Neutrophil (primary cell): ENCODE measurements at regions not wholly inside any gene's neighbourhood (a gene's known extent, or its start where the extent isn't known, plus 50 kb on each side); places are given as distances from the start of the nearest gene placed in this dataset.

Experiments used
- H3K27ac ChIP-seq: fragments of 200-600 bp; sonication (generic); 2 replicates; pipeline ENCODE4 v1.5.1; 2016; ENCODE audit warnings: mild to moderate bottlenecking, moderate library complexity
- H3K27me3 ChIP-seq: fragments of 200-600 bp; sonication (generic); 2 replicates; pipeline ENCODE4 v1.6.0; 2016; ENCODE audit warnings: mild to moderate bottlenecking
- H3K36me3 ChIP-seq: fragments of 200-600 bp; sonication (generic); 2 replicates; pipeline ENCODE4 v1.5.1; 2017
- H3K4me1 ChIP-seq, 2 experiments: fragments of 200-600 bp in 1 of 2; sonication (generic) in 1 of 2; 1 replicate in 1 of 2; 2 replicates in 1 of 2; pipeline versions ENCODE4 v1.5.1 to v1.6.1; 2013 to 2016; ENCODE audit warnings: low read depth in 1 of 2, low read length in 1 of 2, mild to moderate bottlenecking in 1 of 2, moderate library complexity in 1 of 2; ENCODE audit not compliant: control insufficient read depth in 1 of 2, insufficient read depth in 1 of 2
- H3K4me3 ChIP-seq, 2 experiments: fragments of 200-600 bp in 1 of 2; sonication (generic) in 1 of 2; 1 replicate in 1 of 2; 2 replicates in 1 of 2; pipeline ENCODE4 v1.5.1; 2013 to 2016; ENCODE audit warnings: low read depth in 1 of 2, low read length in 1 of 2, mild to moderate bottlenecking in 1 of 2, moderate library complexity in 1 of 2
- H3K9me3 ChIP-seq: fragments of 200-600 bp; sonication (generic); 2 replicates; pipeline ENCODE4 v1.5.1; 2016
- TF ChIP-seq, protein P1 (sequence below): fragments of 200-600 bp; sonication (generic); IDR thresholded peaks from 2 replicates; pipeline ENCODE4 v1.5.1; 2016; ENCODE audit warnings: antibody characterized with exemption

- no peaks in the 10 kb centered on the region for H3K27me3 ChIP-seq
- peaks cover 65% of the 10 kb centered on the region for H3K36me3 ChIP-seq
- H3K27ac ChIP-seq = no peak overlapping the region
- H3K4me3 ChIP-seq = no peak overlapping the region
- no peaks in the 10 kb centered on the region for H3K4me1 ChIP-seq
- H3K9me3 ChIP-seq = no peaks in the 10 kb centered on the region
- TF ChIP-seq, protein P1, sequence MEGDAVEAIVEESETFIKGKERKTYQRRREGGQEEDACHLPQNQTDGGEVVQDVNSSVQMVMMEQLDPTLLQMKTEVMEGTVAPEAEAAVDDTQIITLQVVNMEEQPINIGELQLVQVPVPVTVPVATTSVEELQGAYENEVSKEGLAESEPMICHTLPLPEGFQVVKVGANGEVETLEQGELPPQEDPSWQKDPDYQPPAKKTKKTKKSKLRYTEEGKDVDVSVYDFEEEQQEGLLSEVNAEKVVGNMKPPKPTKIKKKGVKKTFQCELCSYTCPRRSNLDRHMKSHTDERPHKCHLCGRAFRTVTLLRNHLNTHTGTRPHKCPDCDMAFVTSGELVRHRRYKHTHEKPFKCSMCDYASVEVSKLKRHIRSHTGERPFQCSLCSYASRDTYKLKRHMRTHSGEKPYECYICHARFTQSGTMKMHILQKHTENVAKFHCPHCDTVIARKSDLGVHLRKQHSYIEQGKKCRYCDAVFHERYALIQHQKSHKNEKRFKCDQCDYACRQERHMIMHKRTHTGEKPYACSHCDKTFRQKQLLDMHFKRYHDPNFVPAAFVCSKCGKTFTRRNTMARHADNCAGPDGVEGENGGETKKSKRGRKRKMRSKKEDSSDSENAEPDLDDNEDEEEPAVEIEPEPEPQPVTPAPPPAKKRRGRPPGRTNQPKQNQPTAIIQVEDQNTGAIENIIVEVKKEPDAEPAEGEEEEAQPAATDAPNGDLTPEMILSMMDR = no peak
These were observed 78.3 kb downstream of the NIBAN1 start for GRCh38 chr1:184896000-184896399.

DNA sequence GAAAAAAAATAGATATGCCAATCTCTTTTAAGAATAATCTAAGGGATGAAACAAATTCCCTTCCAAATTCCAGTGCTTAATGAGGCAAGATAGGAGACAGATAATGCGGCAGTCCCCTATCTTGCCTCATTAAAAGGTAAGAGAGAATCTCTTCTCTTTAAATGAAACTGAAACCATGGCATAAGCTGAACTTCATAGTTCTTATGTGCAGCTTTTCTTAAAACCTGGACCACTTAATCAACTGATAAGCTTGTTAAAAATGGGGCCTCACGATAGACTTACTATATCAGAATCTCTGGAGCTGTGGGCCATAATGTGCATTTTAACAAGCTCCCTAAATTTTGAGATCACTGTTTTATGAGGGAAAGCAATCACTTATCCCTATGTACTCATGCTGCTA is 79.2 kb downstream of the NIBAN1 start:
- H3K4me1 ChIP-seq = no peaks in the 10 kb centered on the region
- no peak overlapping the region for H3K4me3 ChIP-seq
- no peak overlapping the region for H3K27ac ChIP-seq
- TF ChIP-seq, protein P1 = no peak
- peaks cover 72% of the 10 kb centered on the region for H3K36me3 ChIP-seq
- H3K9me3 ChIP-seq = no peaks in the 10 kb centered on the region
- H3K27me3 ChIP-seq = no peaks in the 10 kb centered on the region

DNA sequence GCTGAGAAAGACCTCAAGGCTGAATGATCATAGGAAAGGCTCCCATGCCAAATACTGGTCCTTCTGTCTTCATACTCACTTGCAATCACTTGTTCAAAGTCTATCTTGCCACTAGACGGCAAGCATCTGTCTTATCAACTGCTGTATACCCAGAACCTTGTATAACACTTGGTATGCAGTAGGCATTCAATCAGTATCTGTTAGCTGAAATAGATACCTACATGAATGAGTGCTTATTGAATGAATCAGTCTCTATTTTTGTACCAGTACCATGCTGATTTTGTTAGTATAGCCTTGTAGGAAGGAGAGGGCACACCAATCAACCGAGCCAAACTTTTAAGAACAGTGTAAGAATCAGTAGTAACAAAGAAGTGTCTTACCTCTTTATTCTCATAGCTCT is 80.6 kb downstream of the NIBAN1 start:
- TF ChIP-seq, protein P1 = no peak
- H3K4me1 ChIP-seq = no peaks in the 10 kb centered on the region
- H3K9me3 ChIP-seq = no peaks in the 10 kb centered on the region
- H3K27me3 ChIP-seq = no peaks in the 10 kb centered on the region
- H3K36me3 ChIP-seq = peaks cover 81% of the 10 kb centered on the region
- H3K27ac ChIP-seq = no peak overlapping the region
- H3K4me3 ChIP-seq = no peak overlapping the region

GRCh38 chr1:184892116-184892515 is 82.2 kb downstream of the NIBAN1 start:
- H3K27ac ChIP-seq = peak overlapping the region; percentile 2
- TF ChIP-seq, protein P1 = no peak
- H3K27me3 ChIP-seq = no peaks in the 10 kb centered on the region
- no peak overlapping the region for H3K4me3 ChIP-seq
- H3K36me3 ChIP-seq = peaks cover 83% of the 10 kb centered on the region
- H3K4me1 ChIP-seq = no peaks in the 10 kb centered on the region
- H3K9me3 ChIP-seq = no peaks in the 10 kb centered on the region

DNA sequence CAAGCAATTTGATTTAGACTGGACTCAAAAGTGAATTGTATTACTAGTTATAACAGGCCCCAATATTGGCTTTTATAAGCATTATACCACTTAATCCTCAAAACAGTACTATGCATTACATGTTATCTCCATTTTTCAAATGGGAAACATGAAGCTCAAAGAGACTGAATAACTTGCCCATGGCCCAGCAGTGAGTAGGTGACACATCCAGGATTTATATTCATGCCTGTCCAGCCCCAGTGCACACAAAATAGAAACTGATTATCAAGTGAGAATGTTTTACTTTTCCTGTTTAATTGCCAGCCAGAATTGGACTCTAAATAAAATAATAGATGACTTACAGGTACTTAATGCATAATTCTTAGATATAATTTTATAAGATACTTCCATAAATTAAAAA is 82.9 kb downstream of the NIBAN1 start:
- Histone ChIP-seq H3K4me1 (no peaks in the 10 kb centered on the region), H3K9me3 (no peaks in the 10 kb centered on the region), H3K4me3 (no peak overlapping the region), H3K27ac (no peak overlapping the region), H3K27me3 (no peaks in the 10 kb centered on the region), H3K36me3 (peaks cover 85% of the 10 kb centered on the region)
- TF ChIP-seq, protein P1 = no peak

DNA sequence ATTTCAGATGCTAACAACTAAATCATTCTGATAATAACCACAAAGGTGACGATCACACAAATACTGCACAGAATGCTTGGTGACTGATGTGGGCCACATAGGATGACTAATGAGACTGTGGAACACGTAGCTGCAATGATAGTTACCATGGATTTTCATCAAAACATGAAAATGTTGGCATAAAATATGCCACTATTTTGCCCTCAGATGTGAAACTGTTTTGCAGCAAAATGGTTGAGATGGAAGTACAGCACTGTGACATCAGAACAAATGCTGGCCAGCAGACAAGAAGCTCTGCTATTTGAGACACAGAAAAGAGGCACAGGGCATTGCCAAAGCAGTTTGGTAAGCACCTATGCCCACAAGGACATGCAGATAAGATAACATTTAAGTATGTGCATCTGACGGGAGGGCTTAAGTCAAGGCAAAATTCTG is 83.8 kb downstream of the NIBAN1 start:
- Histone ChIP-seq H3K27me3 (no peaks in the 10 kb centered on the region), H3K4me3 (no peak overlapping the region), H3K9me3 (no peaks in the 10 kb centered on the region), H3K36me3 (peaks cover 86% of the 10 kb centered on the region), H3K4me1 (peaks cover under 1 to 7% of the 10 kb centered on the region in 2 experiments), H3K27ac (no peak overlapping the region)
- TF ChIP-seq, protein P1 = no peak
